ENCODE measurements at regions not wholly inside any gene's neighbourhood (a gene's known extent, or its start where the extent isn't known, plus 50 kb on each side); places are given as distances from the start of the nearest gene placed in this dataset.

DNA sequence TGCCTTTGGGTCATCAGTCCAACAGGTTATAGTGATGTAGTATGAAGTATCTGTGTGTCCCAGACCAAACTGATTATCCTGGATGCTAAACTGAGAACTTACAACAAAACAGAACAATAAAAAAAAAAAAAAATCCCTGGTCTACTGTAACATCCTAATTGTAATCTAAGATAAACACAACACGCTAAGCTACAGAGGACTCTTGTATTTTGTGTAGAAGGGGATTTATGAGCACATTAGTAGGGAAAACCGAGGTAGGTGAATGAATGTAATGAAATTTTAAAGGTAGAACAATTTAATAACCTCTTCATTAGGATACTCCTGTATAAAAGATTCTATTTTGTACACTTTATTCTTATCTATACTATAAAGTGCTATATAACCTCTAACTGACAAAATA lies 424.1 kb downstream of the NDFIP2 start:
- Histone ChIP-seq H3K27ac (no peak overlapping the region), H3K4me1 (no peaks in the 10 kb centered on the region), H3K36me3 (no peaks in the 10 kb centered on the region), H3K9me3 (no peaks in the 10 kb centered on the region), H3K27me3 (no peaks in the 10 kb centered on the region), H3K4me3 (no peak overlapping the region)
- TF ChIP-seq POLR2A (IDR thresholded peaks at IDR 0.05) (no peak), CTCF (IDR thresholded peaks at IDR 0.05) (no peak)
- ATAC-seq (no peak), DNase-seq (no peak)
- WGBS, 4 donors: 50 to 90% (median 73%) methylated on average over 2 of the region's 2 CpGs
- intact Hi-C loops (cut with DNase I): no loop called here

DNA sequence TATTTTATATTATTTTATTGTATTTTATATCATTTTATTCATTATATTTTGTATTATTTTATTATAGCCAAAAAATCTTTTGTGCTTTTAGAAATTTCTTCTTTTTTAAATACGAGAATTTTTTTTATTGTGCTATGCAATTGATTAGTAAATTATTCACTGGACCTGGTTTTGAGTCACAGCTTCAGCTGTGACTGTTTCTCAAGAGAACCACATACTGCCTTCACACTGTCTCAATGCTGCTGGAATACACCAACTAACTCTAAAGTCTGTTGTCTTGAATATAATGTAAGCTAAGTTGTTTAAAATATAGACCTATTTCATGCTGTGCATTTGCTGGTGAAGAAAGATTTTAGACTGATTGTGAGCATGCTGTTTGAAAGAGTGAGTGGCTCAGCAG lies 423.6 kb downstream of the NDFIP2 start:
- no peaks in the 10 kb centered on the region for H3K4me1 ChIP-seq
- 86 to 98% (median 93%) methylated on average over 1 of the region's 1 CpG for WGBS, 4 donors
- no peak for TF ChIP-seq POLR2A (IDR thresholded peaks at IDR 0.05)
- no peak for TF ChIP-seq CTCF (IDR thresholded peaks at IDR 0.05)
- DNase-seq (no peak), ATAC-seq (no peak)
- H3K27me3 ChIP-seq: no peaks in the 10 kb centered on the region
- no peak overlapping the region for H3K27ac ChIP-seq
- no peaks in the 10 kb centered on the region for H3K36me3 ChIP-seq
- intact Hi-C loops (cut with DNase I): no loop called here
- no peak overlapping the region for H3K4me3 ChIP-seq
- no peaks in the 10 kb centered on the region for H3K9me3 ChIP-seq

DNA sequence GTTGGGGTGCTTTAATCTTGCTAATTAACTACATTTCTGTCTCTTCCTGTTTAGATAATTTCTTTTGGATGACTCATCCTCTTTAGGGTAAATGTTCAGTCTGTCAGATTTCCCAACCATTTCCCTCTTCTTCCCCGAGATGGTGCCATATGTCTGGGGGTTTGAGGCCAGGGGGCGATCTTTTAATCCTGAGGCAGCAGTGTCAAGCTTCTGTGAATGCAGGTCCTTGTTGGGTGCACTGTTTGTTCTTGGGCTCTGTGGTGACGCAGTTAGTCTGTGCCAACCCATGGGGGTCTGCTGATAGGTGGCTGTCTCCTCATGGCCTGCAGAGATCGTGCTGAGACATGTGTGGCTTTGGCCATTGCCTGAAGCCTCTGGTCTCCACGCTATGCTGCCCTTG lies 420.4 kb downstream of the NDFIP2 start:
- no peaks in the 10 kb centered on the region for H3K36me3 ChIP-seq
- TF ChIP-seq CTCF (IDR thresholded peaks at IDR 0.05): peak in 1 of 12 donors; percentile 8
- no peak for TF ChIP-seq POLR2A (IDR thresholded peaks at IDR 0.05)
- H3K27me3 ChIP-seq: no peaks in the 10 kb centered on the region
- no peaks in the 10 kb centered on the region for H3K9me3 ChIP-seq
- no peak overlapping the region for H3K27ac ChIP-seq
- intact Hi-C loops (cut with DNase I): no loop called here
- H3K4me1 ChIP-seq: no peaks in the 10 kb centered on the region
- no peak for ATAC-seq
- no peak for DNase-seq
- WGBS, 4 donors: 75 to 89% (median 83%) methylated on average over 5 of the region's 5 CpGs
- H3K4me3 ChIP-seq: no peak overlapping the region

- Histone ChIP-seq H3K4me1 (no peaks in the 10 kb centered on the region), H3K36me3 (no peaks in the 10 kb centered on the region), H3K27ac (no peak overlapping the region), H3K4me3 (no peak overlapping the region), H3K27me3 (no peaks in the 10 kb centered on the region), H3K9me3 (no peaks in the 10 kb centered on the region)
- 94 to 100% (median 99%) methylated on average over 1 of the region's 1 CpG for WGBS, 4 donors
- ATAC-seq (no peak), DNase-seq (no peak)
- TF ChIP-seq POLR2A (IDR thresholded peaks at IDR 0.05) (no peak), CTCF (IDR thresholded peaks at IDR 0.05) (no peak)
- intact Hi-C loops (cut with DNase I): no loop called here
These were observed 419.4 kb downstream of the NDFIP2 start for GRCh38 chr13:79900356-79900755.

Measured in heart left ventricle (tissue), 16 donors.